Pulmonary artery endothelial cell (primary cell): ENCODE measurements at regions not wholly inside any gene's neighbourhood (a gene's known extent, or its start where the extent isn't known, plus 50 kb on each side); places are given as distances from the start of the nearest gene placed in this dataset.
"Not testable (repeated sequence)": the region's sequence is repeated elsewhere in the genome, so short reads cannot be mapped to it uniquely, and the experiment has no call there.

Experiments used
- DNase-seq: peaks from one replicate; pipeline ENCODE4 v3.0.0-alpha.2; 2011; ENCODE audit warnings: low read depth, low spot score

GRCh38 chr6:66198062-66198624 is 491.1 kb upstream of the EYS start:
- DNase-seq = no peak

- no peak for DNase-seq
Measured at GRCh38 chr6:66190858-66191257, 483.8 kb upstream of the EYS start.

GRCh38 chr6:66189915-66190314 is 482.9 kb upstream of the EYS start:
- no peak for DNase-seq

- no peak for DNase-seq
Measured at GRCh38 chr6:66186756-66187155, 479.7 kb upstream of the EYS start.

- DNase-seq = no peak
Measured at GRCh38 chr6:66184091-66184490, 477.1 kb upstream of the EYS start.

GRCh38 chr6:66179361-66179760 is 472.3 kb upstream of the EYS start:
- no peak for DNase-seq

- DNase-seq = no peak
Measured at GRCh38 chr6:66173587-66173986, 466.6 kb upstream of the EYS start.

- DNase-seq = not testable (repeated sequence)
Measured at GRCh38 chr6:66166713-66167112, 459.7 kb upstream of the EYS start.

GRCh38 chr6:66161546-66162108 is 454.6 kb upstream of the EYS start:
- DNase-seq = no peak

GRCh38 chr6:66159937-66160336 is 452.9 kb upstream of the EYS start:
- no peak for DNase-seq

GRCh38 chr6:66153247-66153646 is 446.2 kb upstream of the EYS start:
- DNase-seq = no peak

GRCh38 chr6:66149132-66149531 is 442.1 kb upstream of the EYS start:
- DNase-seq = no peak

- no peak for DNase-seq
Measured at GRCh38 chr6:66145867-66146266, 438.8 kb upstream of the EYS start.

GRCh38 chr6:66134021-66134420 is 427.0 kb upstream of the EYS start:
- no peak for DNase-seq

- no peak for DNase-seq
Measured at GRCh38 chr6:66128656-66129055, 421.6 kb upstream of the EYS start.

GRCh38 chr6:66128243-66128642 is 421.2 kb upstream of the EYS start:
- no peak for DNase-seq

- DNase-seq = no peak
Measured at GRCh38 chr6:66127061-66127460, 420.0 kb upstream of the EYS start.

- no peak for DNase-seq
Measured at GRCh38 chr6:66126358-66126757, 419.3 kb upstream of the EYS start.

- DNase-seq = no peak
Measured at GRCh38 chr6:66103954-66104353, 396.9 kb upstream of the EYS start.

GRCh38 chr6:66103354-66103753 is 396.3 kb upstream of the EYS start:
- DNase-seq = no peak

GRCh38 chr6:66096679-66097078 is 389.7 kb upstream of the EYS start:
- no peak for DNase-seq

GRCh38 chr6:66094615-66095014 is 387.6 kb upstream of the EYS start:
- DNase-seq = no peak

GRCh38 chr6:66092306-66092705 is 385.3 kb upstream of the EYS start:
- not testable (repeated sequence) for DNase-seq

- DNase-seq = no peak
Measured at GRCh38 chr6:66086532-66086931, 379.5 kb upstream of the EYS start.
